OCI-LY3 (cell line): ENCODE measurements at regions not wholly inside any gene's neighbourhood (a gene's known extent, or its start where the extent isn't known, plus 50 kb on each side); places are given as distances from the start of the nearest gene placed in this dataset.

ENCODE experiments used
- H2AFZ ChIP-seq: fragments of 200-600, 300-600 bp; shearing (Covaris generic); 2 replicates; pipeline ENCODE4 v1.6.0; 2014; ENCODE audit warnings: antibody characterized with exemption, low read depth, low read length
- H3K27ac ChIP-seq: fragments of 200-600, 300-600 bp; sonication (generic); 2 replicates; pipeline ENCODE4 v1.5.1; 2014; ENCODE audit warnings: mild to moderate bottlenecking, low read length, moderate library complexity, mixed read lengths
- H3K27me3 ChIP-seq: fragments of 200-600, 300-600 bp; sonication (generic); 2 replicates; pipeline ENCODE4 v1.6.1; 2014; ENCODE audit warnings: low read depth, low read length, mixed read lengths
- H3K36me3 ChIP-seq: fragments of 200-600, 300-600 bp; sonication (generic); replicated peaks from 2 replicates; pipeline ENCODE3; 2014; ENCODE audit warnings: low read depth, low read length, mixed read lengths
- H3K4me1 ChIP-seq: fragments of 300-600, 200-600 bp; sonication (generic); 2 replicates; pipeline ENCODE4 v1.6.1; 2014; ENCODE audit warnings: low read length, mixed read lengths
- H3K4me2 ChIP-seq: fragments of 200-600, 300-600 bp; sonication (generic); 2 replicates; pipeline ENCODE4 v1.6.1; 2014; ENCODE audit warnings: low read length, mixed read lengths
- H3K4me3 ChIP-seq: fragments of 300-600, 200-600 bp; sonication (generic); 2 replicates; pipeline ENCODE4 v1.5.1; 2014; ENCODE audit warnings: antibody characterized with exemption, mild to moderate bottlenecking, low read length, moderate library complexity
- H3K79me2 ChIP-seq: fragments of 300-600, 200-600 bp; shearing (Covaris generic); 2 replicates; pipeline ENCODE4 v1.6.1; 2014; ENCODE audit warnings: mild to moderate bottlenecking, low read length, mixed read lengths
- H3K9ac ChIP-seq: fragments of 300-600, 200-600 bp; shearing (Covaris generic); 2 replicates; pipeline ENCODE4 v1.6.0; 2014; ENCODE audit warnings: mild to moderate bottlenecking, low read length, moderate library complexity
- H3K9me3 ChIP-seq: fragments of 200-600, 300-600 bp; shearing (Covaris generic); 2 replicates; pipeline ENCODE4 v1.6.1; 2014; ENCODE audit warnings: low read length, mixed read lengths; ENCODE audit not compliant: insufficient read depth
- H4K20me1 ChIP-seq: fragments of 200-600, 300-600 bp; sonication (generic); 2 replicates; pipeline ENCODE4 v1.6.1; 2016; ENCODE audit warnings: low read length, mixed read lengths; ENCODE audit not compliant: insufficient read depth
- CTCF ChIP-seq: fragments of 200-600, 300-600 bp; sonication (generic); IDR thresholded peaks from 2 replicates; pipeline ENCODE4 v1.5.1; 2014; ENCODE audit warnings: antibody characterized with exemption, low read length, low read depth
- EZH2phosphoT487 ChIP-seq: fragments of 200-600 bp; shearing (Covaris generic); IDR thresholded peaks from 2 replicates; pipeline ENCODE4 v1.6.1; 2018; ENCODE audit warnings: antibody characterized with exemption, mixed run types, low read depth

GRCh38 chr1:222909586-222909985, 94.7 kb downstream of the DISP1 start:
- Histone ChIP-seq H3K79me2 (no peaks in the 10 kb centered on the region), H3K27me3 (no peaks in the 10 kb centered on the region), H3K9ac (no peak overlapping the region), H3K27ac (no peak overlapping the region), H3K4me1 (no peaks in the 10 kb centered on the region), H3K9me3 (no peaks in the 10 kb centered on the region), H3K4me3 (no peak overlapping the region), H4K20me1 (no peaks in the 10 kb centered on the region), H2AFZ (no peak overlapping the region), H3K4me2 (no peak overlapping the region), H3K36me3 (no peaks in the 10 kb centered on the region)
- TF ChIP-seq EZH2phosphoT487 (no peak), CTCF (no peak)

GRCh38 chr1:222910699-222911098, 95.9 kb downstream of the DISP1 start:
- Histone ChIP-seq H3K4me2 (no peak overlapping the region), H4K20me1 (no peaks in the 10 kb centered on the region), H3K36me3 (no peaks in the 10 kb centered on the region), H3K79me2 (no peaks in the 10 kb centered on the region), H3K4me1 (no peaks in the 10 kb centered on the region), H3K27ac (no peak overlapping the region), H2AFZ (no peak overlapping the region), H3K9ac (no peak overlapping the region), H3K4me3 (no peak overlapping the region), H3K27me3 (no peaks in the 10 kb centered on the region), H3K9me3 (no peaks in the 10 kb centered on the region)
- TF ChIP-seq EZH2phosphoT487: no peak

- TF ChIP-seq CTCF: no peak
- no peak for TF ChIP-seq EZH2phosphoT487
- H3K4me1 ChIP-seq: no peaks in the 10 kb centered on the region
- H4K20me1 ChIP-seq: no peaks in the 10 kb centered on the region
- no peaks in the 10 kb centered on the region for H3K36me3 ChIP-seq
- no peak overlapping the region for H3K4me3 ChIP-seq
- no peaks in the 10 kb centered on the region for H3K79me2 ChIP-seq
- no peak overlapping the region for H3K27ac ChIP-seq
- H3K4me2 ChIP-seq: no peak overlapping the region
- H3K9ac ChIP-seq: no peak overlapping the region
- no peaks in the 10 kb centered on the region for H3K9me3 ChIP-seq
- H2AFZ ChIP-seq: no peak overlapping the region
- H3K27me3 ChIP-seq: no peaks in the 10 kb centered on the region
Measured at GRCh38 chr1:222911866-222912265, 97.0 kb downstream of the DISP1 start.

GRCh38 chr1:222912730-222913129, 97.9 kb downstream of the DISP1 start:
- Histone ChIP-seq H3K4me1 (no peaks in the 10 kb centered on the region), H4K20me1 (no peaks in the 10 kb centered on the region), H2AFZ (no peak overlapping the region), H3K36me3 (no peaks in the 10 kb centered on the region), H3K27ac (no peak overlapping the region), H3K4me2 (no peak overlapping the region), H3K79me2 (no peaks in the 10 kb centered on the region), H3K27me3 (no peaks in the 10 kb centered on the region), H3K9me3 (peaks cover 5% of the 10 kb centered on the region; the same call in 1 of the 2 replicates), H3K4me3 (no peak overlapping the region), H3K9ac (no peak overlapping the region)
- TF ChIP-seq CTCF: no peak
- no peak for TF ChIP-seq EZH2phosphoT487
